ENCODE measurements at regions not wholly inside any gene's neighbourhood (a gene's known extent, or its start where the extent isn't known, plus 50 kb on each side); places are given as distances from the start of the nearest gene placed in this dataset.

GRCh38 chr9:14433351-14434157, 119.6 kb upstream of the NFIB start:
- peak in 40 of 56 donors; percentile 3 to 76 (median 39) for DNase-seq

DNA sequence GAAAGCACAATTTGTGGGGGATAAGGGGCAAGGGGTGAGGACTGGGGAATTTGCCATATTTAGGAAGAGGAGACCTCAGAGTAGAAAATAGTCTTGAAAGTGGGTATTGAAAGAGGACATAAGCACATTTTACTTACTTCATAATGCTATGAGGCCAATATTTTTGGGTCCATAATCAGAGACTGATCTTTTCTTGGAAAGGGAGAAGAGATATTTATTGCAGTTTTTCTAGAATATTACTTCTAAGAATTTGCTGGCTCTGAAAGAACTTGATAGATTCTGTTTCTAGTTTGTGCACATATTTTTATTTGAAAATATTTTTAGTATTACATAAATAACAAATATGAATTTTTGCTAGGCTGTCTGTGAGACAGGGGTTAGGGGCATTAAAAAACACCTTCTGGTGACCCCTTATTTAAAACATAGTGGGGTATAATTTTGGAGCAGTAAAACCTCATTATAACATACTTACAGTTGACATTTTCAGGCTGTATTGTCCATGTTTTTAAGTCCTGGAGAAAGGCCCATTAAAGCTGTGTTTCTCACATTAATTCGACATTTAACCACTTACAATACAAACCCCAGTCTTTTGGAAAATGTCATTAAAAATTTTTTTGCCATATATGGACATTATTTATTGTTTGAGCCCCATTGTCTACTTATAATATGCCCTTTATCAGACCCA, 118.9 kb upstream of the NFIB start:
- DNase-seq, result no peak

GRCh38 chr9:14428781-14429230, 114.9 kb upstream of the NFIB start:
- peak in 46 of 56 donors; percentile 7 to 86 (median 46) for DNase-seq

DNA sequence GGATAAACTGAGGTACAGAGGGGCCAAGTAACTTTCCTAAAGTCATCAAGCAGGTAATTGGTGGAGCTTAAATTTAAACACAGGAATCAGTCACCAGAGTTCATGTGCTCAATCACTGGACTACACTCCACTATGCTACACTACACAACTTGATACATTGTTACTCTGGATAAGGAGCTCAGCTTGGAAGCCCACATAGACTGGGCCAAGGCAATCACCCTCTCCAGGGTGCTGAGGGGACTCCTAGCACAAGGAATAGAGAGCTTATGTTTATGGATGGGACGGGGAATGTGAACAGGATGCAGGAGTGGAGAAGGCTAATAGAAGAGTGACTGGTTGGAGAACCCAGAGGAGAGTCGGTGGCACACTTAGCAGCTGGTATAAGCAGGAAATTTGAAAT, 113.5 kb upstream of the NFIB start:
- DNase-seq, result no peak

GRCh38 chr9:14424983-14425382, 111.0 kb upstream of the NFIB start:
- no peak for DNase-seq

DNA sequence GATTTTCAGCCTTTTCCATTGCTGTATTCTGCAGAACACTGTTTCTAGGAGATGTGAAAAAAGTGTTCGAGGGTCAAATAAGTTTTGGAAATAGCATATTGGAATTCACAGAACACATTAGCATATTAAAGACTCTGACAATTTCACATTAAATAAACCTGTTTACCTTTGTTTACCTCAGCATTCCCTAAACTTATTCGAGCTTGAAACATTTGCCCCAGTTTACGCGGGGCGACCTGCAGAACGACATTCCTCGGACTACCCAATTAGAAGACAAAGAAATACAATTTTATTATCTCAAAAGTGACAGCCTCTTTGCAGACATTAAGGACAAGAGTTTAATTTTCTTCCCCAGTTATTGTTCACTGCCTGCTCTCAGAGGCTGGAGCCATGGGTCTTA, 110.3 kb upstream of the NFIB start:
- DNase-seq, result no peak

- DNase-seq, result no peak
Observed at GRCh38 chr9:14423815-14424261, 109.9 kb upstream of the NFIB start.

- no peak for DNase-seq
Observed at GRCh38 chr9:14421291-14421690, 107.3 kb upstream of the NFIB start.

DNA sequence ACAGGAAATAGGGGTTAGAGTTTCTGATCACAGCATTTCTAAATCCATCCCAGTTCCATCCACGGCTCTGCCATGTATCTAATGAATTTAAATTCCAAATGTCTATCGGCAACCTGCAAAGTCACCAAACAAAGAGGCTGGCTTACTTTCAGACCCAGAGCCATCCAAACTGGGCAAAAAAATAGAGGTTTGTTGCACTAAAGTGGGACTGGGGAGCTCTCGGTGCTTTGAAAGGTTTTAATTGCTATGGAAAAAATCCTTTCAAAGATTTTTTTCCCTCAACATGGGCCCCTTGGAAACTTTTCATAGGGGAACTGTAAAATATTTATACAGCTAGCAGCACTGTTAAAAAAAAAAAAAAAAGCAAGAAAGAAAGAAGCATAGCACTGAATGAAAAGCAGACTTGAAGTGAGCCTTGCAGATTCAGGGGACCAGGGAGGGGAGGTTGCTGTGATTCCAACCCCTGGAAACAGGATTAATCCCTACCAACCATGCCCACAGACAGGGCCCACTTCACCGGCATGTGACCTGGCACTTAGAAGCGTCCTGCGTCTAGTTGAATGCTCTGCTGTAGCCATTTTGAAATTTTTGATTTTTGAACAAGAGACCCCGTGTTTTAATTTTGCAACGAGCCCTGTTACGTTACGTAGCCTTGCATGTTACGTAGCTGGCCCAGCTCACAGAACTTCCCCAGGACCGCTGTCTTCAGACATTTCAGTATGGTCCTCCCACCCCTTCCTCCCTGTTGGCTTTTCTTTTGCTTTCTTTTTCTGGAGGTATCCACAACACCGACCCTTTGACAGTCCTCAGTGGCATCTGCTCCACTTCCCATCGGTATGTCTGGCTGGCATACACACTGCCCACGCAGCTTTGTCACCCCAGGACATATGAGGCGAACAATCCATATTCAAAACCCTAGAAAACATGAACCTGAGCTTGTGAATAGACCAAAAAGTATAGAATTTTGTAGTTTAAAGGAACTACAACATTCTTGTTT, 105.3 kb upstream of the NFIB start:
- peak in 14 of 56 donors; percentile 7 to 51 (median 22) for DNase-seq

DNA sequence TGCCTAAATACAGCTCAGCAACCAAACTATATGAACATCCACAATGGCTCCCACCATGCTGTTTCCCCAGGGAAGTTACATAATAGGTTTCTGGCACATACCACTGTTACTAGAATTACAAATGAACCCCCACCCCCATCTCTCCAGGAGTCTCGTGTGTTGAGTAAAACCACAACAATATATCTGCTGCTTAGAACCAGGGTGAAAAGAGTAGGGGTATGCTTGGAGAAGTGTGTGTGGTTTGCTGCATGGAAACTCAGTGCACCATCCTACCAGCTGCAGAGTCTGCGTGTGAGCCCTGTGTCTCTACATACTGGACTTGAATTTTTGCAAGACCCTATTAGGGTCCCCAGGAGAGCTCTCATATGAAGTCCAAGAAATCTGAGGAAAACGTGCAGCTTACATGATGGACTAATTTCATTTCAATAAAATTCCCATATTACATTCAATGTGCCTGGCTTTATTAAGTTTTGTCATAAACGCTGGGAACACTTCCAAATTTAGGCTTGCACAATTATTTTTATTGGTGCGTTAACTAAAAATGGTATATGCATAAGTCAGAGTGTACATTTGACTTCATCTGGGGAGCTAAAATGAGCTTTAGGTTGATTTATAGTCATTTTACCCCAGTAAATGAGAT, 104.5 kb upstream of the NFIB start:
- DNase-seq, result no peak

DNA sequence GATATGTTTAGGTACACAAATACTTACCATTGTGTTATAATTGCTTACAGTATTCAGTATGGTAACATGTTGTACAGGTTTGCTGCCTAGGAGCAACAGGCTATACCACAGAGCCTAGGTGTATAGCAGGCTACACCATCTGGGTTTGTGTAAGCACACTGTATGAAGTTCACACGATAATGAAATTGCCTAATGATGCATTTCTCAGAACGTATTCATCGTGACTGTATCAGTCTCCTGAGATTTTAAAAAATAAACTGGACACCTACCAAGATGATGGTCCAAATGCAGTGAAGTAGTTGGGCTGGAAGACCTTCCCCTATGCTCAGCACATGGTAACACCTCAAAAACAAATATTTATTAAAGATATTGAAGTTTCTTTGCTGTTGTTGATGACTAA, 103.3 kb upstream of the NFIB start:
- DNase-seq, result no peak

DNA sequence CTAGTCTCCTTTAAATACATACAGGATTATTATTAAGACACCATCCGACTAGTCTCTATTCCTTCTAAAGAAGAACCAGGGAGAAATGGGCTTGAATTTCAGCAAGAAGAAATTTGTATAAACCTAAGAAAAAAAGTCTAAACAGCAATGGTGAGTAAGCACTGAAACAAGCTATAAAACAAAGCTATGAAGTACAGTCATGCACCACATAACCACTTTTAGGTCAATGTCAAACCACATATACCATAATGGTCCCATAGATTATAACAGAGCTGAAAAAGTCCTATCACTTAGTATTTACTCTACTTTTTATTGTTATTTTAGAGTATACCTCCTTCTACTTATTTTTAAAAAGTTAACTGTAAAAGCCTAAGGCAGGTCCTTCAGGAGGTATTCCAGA, 102.0 kb upstream of the NFIB start:
- no peak for DNase-seq

DNA sequence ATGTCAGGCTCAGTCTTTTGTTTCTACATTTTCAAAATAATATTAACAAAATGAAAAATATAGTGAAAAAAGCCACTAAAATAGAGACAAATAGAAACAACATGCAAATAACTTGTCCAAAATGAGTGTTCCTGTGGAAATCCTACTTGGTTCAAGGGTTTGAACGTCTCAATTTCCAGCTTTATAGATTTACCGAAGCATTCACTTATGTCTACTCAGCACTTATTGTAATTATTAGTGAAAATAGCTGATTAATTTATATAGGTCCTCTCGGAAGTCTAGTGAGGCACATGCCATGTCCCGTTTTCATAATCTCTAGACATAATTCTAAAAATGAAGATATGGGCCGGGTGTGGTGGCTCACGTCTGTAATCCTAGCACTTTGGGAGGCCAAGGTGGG, 99.9 kb upstream of the NFIB start:
- no peak for DNase-seq

- DNase-seq, result no peak
Observed at GRCh38 chr9:14412775-14413174, 98.8 kb upstream of the NFIB start.

GRCh38 chr9:14406463-14406862, 92.5 kb upstream of the NFIB start:
- no peak for DNase-seq

DNA sequence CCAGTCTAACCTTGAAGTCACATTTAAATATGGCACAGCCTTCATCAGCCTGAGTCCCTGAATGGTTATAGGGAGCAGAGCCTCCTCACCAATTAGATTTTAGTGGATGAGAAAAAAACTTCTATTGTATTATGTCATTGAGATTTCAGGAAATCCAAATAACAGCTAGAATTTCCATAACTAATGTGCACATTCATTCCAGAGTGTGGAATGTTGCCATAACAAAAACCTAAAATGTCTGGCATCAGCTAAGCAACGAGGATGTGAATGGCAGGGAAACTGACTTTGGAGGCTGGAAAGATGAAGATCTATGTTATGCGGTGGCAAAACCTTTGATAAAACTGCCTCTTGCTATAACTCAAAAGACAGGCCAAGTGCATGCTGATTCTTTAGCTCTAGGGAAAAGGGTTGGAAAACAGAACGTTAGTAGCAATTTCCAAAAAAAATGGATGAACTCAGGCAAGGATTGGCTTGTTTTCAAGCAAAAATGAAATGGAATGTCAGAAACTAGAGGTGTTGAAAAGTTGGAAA, 91.3 kb upstream of the NFIB start:
- DNase-seq, result no peak

DNA sequence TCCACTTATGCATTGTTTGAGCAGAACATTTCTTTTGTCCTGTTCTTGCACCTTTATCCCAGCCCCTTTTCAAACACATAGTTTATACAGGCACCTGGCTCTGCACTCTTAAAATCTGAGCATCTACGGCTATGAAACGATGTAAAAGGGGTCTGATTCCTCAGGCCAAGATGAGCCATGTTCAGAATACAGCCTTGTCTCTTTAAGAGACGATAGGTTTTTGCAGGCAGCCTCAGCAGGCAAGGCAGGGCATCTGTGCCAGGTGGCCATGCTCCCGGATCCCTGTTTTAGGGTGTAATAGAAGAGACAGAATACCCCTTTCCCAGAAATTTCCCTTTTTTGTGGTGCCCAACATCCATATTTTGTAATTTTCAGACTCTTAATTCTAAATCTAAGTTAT, 89.1 kb upstream of the NFIB start:
- peak in 1 of 56 donors; percentile 23 for DNase-seq

- no peak for DNase-seq
Observed at GRCh38 chr9:14402583-14402982, 88.6 kb upstream of the NFIB start.

DNA sequence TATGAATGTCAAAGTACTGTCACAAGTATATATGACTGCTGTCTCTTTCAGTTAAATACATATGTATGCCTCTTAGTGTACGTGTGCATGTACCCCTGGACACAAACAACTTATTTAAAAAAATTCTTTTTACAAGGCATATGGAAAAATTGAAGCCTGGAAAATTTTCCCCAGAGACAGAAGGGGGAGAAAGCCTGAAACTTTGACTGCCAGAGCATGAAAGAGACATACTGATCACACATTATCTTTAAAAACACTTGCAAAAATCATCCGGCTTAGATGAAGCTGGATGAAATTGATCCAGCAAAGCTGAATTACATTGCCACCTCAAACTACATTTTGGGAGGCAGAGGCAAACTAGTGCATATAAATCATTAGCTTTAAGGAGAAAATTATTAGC, 88.0 kb upstream of the NFIB start:
- DNase-seq, result no peak

- DNase-seq, result peak in 50 of 56 donors; percentile 12 to 91 (median 56)
Observed at GRCh38 chr9:14400658-14400995, 86.7 kb upstream of the NFIB start.

Data from amygdala (tissue), 56 donors.